ENCODE measurements at regions not wholly inside any gene's neighbourhood (a gene's known extent, or its start where the extent isn't known, plus 50 kb on each side); places are given as distances from the start of the nearest gene placed in this dataset.

DNA sequence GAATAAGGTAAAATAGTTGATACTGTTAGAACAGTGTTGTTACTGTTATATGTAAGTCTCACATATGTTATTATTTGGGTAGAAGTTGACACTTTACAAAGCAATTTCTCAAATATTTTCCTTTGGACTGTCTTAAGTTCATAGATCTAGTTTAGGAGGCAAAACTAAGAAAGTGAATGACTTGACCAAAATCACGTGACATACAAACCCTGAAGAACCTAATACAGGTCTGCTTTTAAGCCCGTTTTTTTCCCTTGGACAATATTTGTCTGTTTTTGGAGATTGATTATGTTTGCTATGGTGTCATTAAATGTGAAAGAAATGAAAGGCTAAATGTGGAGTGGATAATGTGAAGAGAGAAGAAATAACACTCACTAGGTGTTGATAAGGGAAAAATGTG lies 644.9 kb upstream of the PITX2 start:
- TF ChIP-seq, protein P1, sequence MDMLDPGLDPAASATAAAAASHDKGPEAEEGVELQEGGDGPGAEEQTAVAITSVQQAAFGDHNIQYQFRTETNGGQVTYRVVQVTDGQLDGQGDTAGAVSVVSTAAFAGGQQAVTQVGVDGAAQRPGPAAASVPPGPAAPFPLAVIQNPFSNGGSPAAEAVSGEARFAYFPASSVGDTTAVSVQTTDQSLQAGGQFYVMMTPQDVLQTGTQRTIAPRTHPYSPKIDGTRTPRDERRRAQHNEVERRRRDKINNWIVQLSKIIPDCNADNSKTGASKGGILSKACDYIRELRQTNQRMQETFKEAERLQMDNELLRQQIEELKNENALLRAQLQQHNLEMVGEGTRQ (IDR thresholded peaks at IDR 0.05) = no peak
- no peak for TF ChIP-seq POLR2A (IDR thresholded peaks at IDR 0.05; ENCODE audit: low read length)
- TF ChIP-seq, protein P2, sequence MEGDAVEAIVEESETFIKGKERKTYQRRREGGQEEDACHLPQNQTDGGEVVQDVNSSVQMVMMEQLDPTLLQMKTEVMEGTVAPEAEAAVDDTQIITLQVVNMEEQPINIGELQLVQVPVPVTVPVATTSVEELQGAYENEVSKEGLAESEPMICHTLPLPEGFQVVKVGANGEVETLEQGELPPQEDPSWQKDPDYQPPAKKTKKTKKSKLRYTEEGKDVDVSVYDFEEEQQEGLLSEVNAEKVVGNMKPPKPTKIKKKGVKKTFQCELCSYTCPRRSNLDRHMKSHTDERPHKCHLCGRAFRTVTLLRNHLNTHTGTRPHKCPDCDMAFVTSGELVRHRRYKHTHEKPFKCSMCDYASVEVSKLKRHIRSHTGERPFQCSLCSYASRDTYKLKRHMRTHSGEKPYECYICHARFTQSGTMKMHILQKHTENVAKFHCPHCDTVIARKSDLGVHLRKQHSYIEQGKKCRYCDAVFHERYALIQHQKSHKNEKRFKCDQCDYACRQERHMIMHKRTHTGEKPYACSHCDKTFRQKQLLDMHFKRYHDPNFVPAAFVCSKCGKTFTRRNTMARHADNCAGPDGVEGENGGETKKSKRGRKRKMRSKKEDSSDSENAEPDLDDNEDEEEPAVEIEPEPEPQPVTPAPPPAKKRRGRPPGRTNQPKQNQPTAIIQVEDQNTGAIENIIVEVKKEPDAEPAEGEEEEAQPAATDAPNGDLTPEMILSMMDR (IDR thresholded peaks at IDR 0.05) = no peak
- TF ChIP-seq FOXS1 (CRISPR knock-in tag; IDR thresholded peaks at IDR 0.05) = no peak
- TF ChIP-seq ESRRA (IDR thresholded peaks at IDR 0.05; ENCODE audit: borderline replicate concordance, low read length) = no peak
- TF ChIP-seq RAD21 (conservative IDR thresholded peaks at IDR 0.05 in 1 of 2, IDR thresholded peaks at IDR 0.05 in 1 of 2) = no peak
- TF ChIP-seq GATA3 (IDR thresholded peaks at IDR 0.05; ENCODE audit: borderline replicate concordance) = no peak
- no peak for TF ChIP-seq PHF8 (IDR thresholded peaks at IDR 0.05; ENCODE audit: borderline replicate concordance, low read depth)
- no peak for TF ChIP-seq ZFP36 (IDR thresholded peaks at IDR 0.05; ENCODE audit: borderline replicate concordance, partially characterized antibody)
- TF ChIP-seq BHLHE40 (IDR thresholded peaks at IDR 0.05; ENCODE audit: low read depth, low read length) = no peak
- no peak for TF ChIP-seq KDM5A (IDR thresholded peaks at IDR 0.05)
- TF ChIP-seq CHD2 (IDR thresholded peaks at IDR 0.05; ENCODE audit: low read length, partially characterized antibody) = no peak
